A673 (cell line): ENCODE measurements at regions not wholly inside any gene's neighbourhood (a gene's known extent, or its start where the extent isn't known, plus 50 kb on each side); places are given as distances from the start of the nearest gene placed in this dataset.

Experiments
- EZH2 ChIP-seq: fragments of 200-600 bp; sonication (generic); IDR thresholded peaks from 2 replicates; pipeline ENCODE4 v1.6.1; 2017; ENCODE audit warnings: borderline replicate concordance, low read depth, mild to moderate bottlenecking, mixed read lengths, antibody characterized with exemption, low read length; ENCODE audit not compliant: poor library complexity, severe bottlenecking
- TF ChIP-seq, protein P1 (sequence below): fragments of 300-800, 200-600 bp; sonication (generic); conservative IDR thresholded peaks from 2 replicates; pipeline ENCODE4 v1.5.1; 2017; ENCODE audit warnings: low read depth, mild to moderate bottlenecking, antibody characterized with exemption, low read length, moderate library complexity, mixed read lengths

DNA sequence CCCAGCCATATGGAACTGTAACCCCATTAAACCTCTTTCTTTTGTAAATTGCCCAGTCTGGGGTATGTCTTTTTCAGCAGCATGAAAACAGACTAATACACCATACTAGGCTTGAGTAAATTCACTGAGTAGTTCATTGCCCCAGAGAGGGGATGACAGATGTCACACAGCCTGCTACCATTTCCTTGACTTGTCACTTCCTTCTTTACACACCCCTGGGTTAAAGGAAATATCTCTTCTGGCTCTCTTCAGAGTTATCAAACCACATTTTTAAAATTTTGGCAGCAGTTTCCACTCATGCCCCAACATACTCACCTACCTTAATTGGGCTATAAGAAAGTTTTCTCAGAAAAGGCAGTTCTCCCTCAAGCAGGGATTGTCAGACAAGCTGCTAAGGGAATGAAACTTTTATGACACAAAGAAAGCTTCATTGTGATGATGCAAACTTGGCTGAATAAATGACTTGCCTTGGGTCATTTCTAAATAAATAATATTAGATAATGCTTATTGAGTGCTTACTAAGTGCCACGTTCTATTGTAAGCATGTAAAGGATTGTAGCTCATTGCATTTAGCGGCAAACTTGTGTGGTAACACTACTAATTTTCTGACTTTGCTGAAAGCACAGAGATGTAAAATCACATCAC, 68.0 kb upstream of the RBMS3 start:
- TF ChIP-seq, protein P1, sequence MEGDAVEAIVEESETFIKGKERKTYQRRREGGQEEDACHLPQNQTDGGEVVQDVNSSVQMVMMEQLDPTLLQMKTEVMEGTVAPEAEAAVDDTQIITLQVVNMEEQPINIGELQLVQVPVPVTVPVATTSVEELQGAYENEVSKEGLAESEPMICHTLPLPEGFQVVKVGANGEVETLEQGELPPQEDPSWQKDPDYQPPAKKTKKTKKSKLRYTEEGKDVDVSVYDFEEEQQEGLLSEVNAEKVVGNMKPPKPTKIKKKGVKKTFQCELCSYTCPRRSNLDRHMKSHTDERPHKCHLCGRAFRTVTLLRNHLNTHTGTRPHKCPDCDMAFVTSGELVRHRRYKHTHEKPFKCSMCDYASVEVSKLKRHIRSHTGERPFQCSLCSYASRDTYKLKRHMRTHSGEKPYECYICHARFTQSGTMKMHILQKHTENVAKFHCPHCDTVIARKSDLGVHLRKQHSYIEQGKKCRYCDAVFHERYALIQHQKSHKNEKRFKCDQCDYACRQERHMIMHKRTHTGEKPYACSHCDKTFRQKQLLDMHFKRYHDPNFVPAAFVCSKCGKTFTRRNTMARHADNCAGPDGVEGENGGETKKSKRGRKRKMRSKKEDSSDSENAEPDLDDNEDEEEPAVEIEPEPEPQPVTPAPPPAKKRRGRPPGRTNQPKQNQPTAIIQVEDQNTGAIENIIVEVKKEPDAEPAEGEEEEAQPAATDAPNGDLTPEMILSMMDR = no peak
- no peak for TF ChIP-seq EZH2
